Middle frontal gyrus (tissue), 1 donor: ENCODE measurements at regions not wholly inside any gene's neighbourhood (a gene's known extent, or its start where the extent isn't known, plus 50 kb on each side); places are given as distances from the start of the nearest gene placed in this dataset.
"Not testable (repeated sequence)": the region's sequence is repeated elsewhere in the genome, so short reads cannot be mapped to it uniquely, and the experiment has no call there.

Source experiments
- DNase-seq: peaks from one replicate; pipeline ENCODE4 v3.0.0-alpha.2; 2015; ENCODE audit warnings: low spot score; ENCODE audit errors: extremely low spot score

DNA sequence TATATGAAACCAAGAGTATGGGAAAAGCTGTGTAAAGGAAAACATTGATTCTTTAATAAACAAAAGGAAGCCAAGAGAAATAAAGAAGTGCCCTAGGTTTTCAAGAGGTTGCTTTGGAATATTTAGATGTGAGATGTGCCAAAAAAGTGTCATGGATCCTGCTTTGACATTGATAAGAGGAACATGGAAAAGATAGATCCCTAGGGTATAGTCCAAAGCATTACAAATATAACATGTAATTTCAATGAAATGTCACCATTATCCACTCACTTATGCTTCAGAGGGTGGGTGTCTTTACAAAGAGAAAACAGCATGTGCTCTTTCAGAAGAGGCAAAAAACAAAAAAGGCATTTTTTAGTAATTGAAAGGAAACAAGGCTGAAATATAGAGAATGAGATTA lies 1196.7 kb downstream of the EFNA5 start:
- no peak for DNase-seq

GRCh38 chr5:106459541-106459940 lies 1211.2 kb downstream of the EFNA5 start:
- no peak for DNase-seq

DNA sequence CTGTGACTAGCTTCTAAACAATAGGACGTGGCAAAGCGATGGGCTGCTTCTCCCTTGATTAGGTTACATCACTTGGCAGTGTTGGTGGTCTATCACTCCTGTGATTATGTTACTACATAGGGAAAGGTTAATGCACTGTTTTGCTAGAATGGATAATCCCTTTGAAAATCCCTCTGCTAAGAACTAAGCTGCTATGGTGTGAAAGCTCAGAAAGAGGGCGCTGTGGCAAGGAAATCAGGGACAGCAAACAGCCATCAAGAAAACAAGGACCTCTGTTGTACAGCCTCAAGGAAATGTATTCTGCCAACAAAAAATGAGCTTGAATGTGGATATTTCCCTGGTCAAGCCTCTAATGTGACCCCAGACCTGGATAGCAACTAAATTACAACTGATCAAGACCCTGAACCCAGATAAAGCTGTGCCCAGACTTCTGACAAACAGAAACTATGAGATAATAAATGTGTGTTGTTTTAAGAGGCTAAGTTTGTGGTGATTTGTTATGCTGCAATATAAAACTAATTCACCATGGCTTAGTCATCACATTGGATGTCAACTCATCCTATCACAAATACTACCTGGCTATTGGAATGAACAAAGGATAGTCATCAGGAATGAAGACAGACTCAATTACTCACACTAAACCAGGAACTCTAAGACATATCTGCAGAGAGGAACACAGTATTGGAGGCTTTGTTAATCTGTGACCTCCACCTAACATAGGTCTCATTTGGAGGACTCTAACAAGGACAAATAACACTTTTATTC lies 1215.9 kb downstream of the EFNA5 start:
- no peak for DNase-seq

DNA sequence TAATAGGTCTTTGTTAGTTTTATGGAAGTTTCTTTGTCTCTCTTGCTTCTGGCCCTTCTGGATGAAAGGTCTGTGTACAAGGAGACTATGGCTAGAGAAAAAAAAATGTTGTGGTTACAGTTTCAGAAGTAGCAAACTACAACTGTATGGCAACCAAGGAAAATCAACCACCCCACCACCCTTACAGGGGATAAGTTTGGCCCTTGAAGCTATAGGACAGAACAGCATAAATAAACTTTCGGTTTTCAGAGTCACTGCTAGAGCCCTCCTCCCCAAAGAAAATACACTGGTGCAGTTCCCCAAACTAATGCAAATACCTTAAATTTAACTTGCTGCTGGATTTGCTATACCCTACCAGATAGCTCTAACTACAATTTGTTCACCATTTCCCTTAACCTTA lies 1216.7 kb downstream of the EFNA5 start:
- no peak for DNase-seq

DNA sequence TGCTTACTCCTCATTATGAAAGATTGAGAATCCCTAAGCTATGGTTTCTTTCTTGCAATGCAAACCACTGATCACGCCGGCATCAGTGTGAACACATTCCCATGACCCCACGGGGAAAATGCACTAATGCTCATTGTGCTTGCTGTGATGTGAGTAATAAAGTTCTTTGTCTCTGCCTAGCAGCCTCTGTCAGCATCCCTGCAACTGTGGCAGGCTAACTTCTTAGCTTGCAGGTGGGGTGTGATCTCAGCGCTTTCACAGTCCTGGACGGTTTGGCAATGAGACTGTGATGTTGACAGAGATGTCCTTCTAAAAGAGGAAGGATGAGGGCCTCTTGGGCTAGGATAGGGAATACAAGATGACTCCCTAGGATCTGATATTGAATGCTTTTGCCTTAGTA lies 1218.7 kb downstream of the EFNA5 start:
- DNase-seq: no peak

DNA sequence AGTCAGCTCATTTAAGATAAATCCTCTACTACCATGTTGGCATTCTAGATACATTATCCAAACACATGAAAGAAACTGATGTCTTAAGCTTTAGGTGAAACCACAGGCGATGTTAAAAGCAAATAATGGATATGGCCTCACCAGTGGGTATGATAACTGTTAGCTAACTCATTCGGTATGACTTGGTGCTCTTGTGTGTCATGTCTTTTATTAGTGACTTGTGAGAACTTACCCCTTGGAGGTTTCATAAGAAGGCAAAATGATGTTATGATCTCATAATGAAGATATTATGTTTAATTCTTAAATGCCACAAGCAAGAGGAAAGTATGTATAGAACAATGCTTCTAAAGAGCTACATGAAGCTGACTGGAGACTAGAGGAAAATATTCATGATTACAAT lies 1227.0 kb downstream of the EFNA5 start:
- DNase-seq: no peak

- no peak for DNase-seq
Measured at GRCh38 chr5:106435185-106435584, 1235.6 kb downstream of the EFNA5 start.

DNA sequence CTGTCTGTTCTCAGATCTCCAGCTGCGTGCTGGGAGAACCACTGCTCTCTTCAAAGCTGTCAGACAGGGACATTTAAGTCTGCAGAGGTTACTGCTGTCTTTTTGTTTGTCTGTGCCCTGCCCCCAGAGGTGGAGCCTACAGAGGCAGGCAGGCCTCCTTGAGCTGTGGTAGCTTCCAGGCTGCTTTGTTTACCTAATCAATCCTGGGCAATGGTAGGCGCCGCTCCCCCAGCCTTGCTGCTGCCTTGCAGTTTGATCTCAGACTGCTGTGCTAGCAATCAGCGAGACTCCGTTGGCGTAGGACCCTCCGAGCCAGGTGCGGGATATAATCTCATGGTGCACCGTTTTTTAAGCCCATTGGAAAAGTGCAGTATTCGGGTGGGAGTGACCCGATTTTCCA lies 1240.0 kb downstream of the EFNA5 start:
- DNase-seq: not testable (repeated sequence)

GRCh38 chr5:106423109-106423897 lies 1247.4 kb downstream of the EFNA5 start:
- DNase-seq: no peak

- DNase-seq: no peak
Measured at GRCh38 chr5:106420102-106420501, 1250.6 kb downstream of the EFNA5 start.

DNA sequence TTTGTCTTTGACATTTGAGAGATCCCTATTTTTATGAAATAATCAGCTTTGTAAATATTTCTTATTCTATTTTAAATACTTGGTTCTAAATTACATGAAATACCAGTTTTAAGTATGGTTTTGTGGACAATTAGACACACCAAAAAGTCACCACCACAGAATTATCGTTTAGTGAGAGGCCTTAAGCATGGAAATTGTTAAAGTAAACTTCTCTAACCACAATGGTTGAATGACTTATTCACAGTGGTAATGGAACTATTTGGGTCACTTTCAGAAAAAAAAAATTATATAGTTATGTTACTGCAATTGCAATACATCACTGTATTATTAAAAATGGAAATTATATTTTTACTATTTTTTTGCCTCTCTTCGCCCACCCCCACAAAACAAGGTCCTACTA lies 1252.5 kb downstream of the EFNA5 start:
- no peak for DNase-seq

DNA sequence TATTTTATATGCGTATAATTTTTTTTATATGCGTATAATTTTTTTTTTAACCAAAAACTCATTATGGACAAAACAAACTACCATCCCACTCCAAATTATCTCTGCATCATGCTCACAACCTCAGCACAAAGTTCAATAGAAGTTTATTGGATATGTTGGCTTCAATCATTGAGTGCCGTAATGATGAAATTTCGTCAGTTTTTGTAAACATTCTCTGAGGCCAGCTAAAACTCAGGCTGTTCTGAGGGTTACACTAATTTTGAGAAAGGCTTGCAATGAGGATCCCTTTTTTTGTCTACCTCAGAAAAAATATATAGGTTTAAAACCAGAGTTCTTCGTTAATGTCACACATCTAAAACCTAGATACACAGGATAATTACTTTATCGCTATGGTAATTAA lies 1253.2 kb downstream of the EFNA5 start:
- no peak for DNase-seq

- DNase-seq: no peak
Measured at GRCh38 chr5:106417163-106417562, 1253.6 kb downstream of the EFNA5 start.

GRCh38 chr5:106415541-106415940 lies 1255.2 kb downstream of the EFNA5 start:
- DNase-seq: no peak

- DNase-seq: no peak
Measured at GRCh38 chr5:106414342-106414741, 1256.4 kb downstream of the EFNA5 start.

DNA sequence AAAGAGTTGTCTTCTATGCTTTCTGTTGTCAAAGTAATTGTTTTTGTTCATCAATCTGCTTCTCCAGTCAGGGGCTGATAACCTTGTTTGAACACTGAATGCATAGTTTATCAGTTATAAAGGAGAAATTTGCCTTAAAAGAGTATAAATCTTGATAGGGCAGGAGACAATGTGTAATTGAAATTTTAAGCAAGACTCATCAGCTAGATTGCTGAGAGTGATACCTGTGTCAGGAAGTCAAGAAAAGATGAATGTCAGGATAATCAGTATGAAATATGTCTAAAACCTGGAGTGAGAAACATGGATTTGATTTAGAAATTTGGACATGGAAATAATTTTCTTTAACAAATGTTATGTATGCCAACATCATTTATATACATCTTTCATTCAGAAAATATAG lies 1258.1 kb downstream of the EFNA5 start:
- no peak for DNase-seq

GRCh38 chr5:106408570-106408969 lies 1262.2 kb downstream of the EFNA5 start:
- no peak for DNase-seq

GRCh38 chr5:106408141-106408540 lies 1262.6 kb downstream of the EFNA5 start:
- no peak for DNase-seq

GRCh38 chr5:106401561-106401960 lies 1269.2 kb downstream of the EFNA5 start:
- no peak for DNase-seq

DNA sequence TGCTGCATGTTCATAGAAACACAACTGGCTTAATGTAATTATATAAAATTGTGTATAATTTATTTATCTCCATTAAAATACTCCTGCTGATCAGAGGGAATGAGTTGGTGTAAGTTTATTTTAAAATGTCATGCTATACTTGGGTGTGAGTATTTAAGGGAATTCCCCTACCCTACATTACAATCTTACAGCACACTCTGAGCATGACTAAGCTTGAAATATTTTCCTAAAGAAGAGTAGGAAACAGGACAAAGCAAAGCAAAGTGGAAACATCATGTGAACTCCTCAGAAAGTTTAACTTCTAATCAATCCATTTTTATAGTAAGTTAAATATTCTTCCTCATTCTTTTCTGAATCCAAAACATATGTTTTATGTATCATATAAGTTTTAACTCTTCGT lies 1271.3 kb downstream of the EFNA5 start:
- no peak for DNase-seq

DNA sequence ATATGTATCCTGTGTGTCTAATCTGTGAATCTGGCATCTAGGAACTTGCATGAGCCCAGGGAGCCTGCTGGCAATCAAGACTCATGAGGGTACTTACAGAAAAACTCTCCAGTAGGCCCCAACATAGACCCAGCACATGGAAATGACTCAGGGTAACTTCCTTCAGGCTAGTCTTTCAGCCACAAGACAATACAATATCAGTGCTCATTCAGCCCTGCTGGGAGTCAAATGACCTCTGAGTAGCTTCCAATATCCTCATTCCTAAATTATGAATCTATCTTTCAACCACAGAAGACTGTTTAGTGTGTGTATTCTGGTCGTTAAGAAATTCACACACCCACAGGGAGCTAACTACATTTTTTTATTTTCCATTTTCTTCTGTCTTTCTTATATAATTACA lies 1273.0 kb downstream of the EFNA5 start:
- DNase-seq: no peak

DNA sequence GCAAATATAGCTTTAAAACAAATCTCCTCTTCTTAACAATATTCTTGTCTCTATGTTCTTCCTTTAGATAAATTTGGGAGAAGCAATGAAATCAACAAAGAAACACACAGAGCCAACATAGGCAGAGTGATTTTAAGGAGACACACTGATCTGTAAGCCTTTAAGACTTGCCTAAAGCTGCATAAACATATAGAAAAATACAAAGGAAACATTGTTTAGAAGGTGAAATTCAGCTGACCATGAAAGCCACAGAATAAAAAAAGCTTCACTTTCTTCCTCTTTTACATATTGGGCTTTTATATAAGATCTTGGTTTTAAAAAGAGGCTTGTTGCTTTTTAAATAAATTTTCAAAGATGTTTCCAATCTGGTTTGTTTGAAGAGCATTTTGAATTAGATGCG lies 1277.5 kb downstream of the EFNA5 start:
- no peak for DNase-seq

GRCh38 chr5:106392766-106393165 lies 1278.0 kb downstream of the EFNA5 start:
- no peak for DNase-seq
